GM12891 (cell line): ENCODE measurements at regions not wholly inside any gene's neighbourhood (a gene's known extent, or its start where the extent isn't known, plus 50 kb on each side); places are given as distances from the start of the nearest gene placed in this dataset.

Source experiments
- POLR2A ChIP-seq: IDR thresholded peaks from 2 replicates; pipeline ENCODE4 v1.6.1; 2011; ENCODE audit warnings: low read depth, low read length, control low read depth
- POLR2AphosphoS5 ChIP-seq: IDR thresholded peaks from 2 replicates; pipeline ENCODE4 v1.6.1; 2011; ENCODE audit warnings: low read depth, low read length, control low read depth

- TF ChIP-seq POLR2A (no peak), POLR2AphosphoS5 (no peak)
Observed at GRCh38 chr21:26719750-26720149, 125.5 kb downstream of the ADAMTS1 start.
